ENCODE measurements at regions not wholly inside any gene's neighbourhood (a gene's known extent, or its start where the extent isn't known, plus 50 kb on each side); places are given as distances from the start of the nearest gene placed in this dataset.

DNA sequence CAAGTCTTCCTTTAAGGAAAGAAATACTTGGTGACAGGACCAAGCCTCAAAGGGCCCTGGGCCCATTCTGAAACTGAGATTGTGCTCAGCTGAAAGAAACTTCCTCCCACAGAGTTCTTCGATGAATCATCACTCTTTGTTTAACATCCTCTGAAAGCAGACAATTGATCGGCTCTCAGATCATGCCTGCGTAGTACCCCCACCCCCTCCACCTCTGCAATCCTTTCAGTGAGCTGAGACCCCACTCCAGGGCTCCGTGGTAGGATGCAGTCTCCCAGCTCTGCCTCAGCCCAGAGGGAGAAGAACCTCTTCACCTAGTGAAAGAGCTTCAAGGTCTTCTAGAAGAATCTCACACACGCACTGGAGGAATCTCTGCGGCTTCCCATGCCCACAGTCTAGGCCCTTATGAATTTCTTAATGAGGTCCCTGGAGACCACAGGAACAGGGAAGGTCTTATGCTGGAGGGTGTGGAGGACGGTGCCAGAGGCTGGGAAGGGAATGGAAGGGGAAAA is 104.9 kb upstream of the SOD1 start:
- no TSS peak for BruUV-seq (replicated peaks)

More for the DNA sequence above, 104.9 kb upstream of the SOD1 start:
- intact Hi-C loops (cut with micrococcal nuclease) (no loop called here), in situ Hi-C loops (cut with MboI) (no loop called here)
- ATAC-seq (no peak), DNase-seq (ENCODE audit: extremely low read depth in 1 of 4, low spot score in 3 of 4) (no peak), FAIRE-seq (no peak)
- WGBS (ENCODE audit: insufficient coverage, low coverage, missing lambda C conversion rate) = 0% methylated on average over 7 of the region's 7 CpGs
- H3K9ac ChIP-seq (ENCODE audit: insufficient read depth in 1 of 2, low read depth in 2 of 2, low read length in 2 of 2) = no peak overlapping the region
- H3K27me3 ChIP-seq (ENCODE audit: control insufficient read depth in 2 of 2, insufficient read depth in 2 of 2, low read length in 2 of 2) = peaks cover 3 to 40% of the 10 kb centered on the region in 2 experiments
- H3K4me1 ChIP-seq (replicated peaks in 1 of 2; ENCODE audit: control insufficient read depth in 2 of 2, insufficient read depth in 2 of 2, low read length in 2 of 2) = peaks cover 0 to 5% of the 10 kb centered on the region in 2 experiments; a peak in 1 of 5 replicates
- H3K9me3 ChIP-seq (replicated peaks; ENCODE audit: control insufficient read depth, insufficient read depth, low read depth, low read length) = no peaks in the 10 kb centered on the region
- no peak overlapping the region for H2AFZ ChIP-seq (ENCODE audit: low read depth, low read length)
- H3K4me2 ChIP-seq (ENCODE audit: insufficient read depth, low read length) = no peak overlapping the region
- no peaks in the 10 kb centered on the region for H3K9me1 ChIP-seq (ENCODE audit: control insufficient read depth, insufficient read depth, low read length)
- ChIA-PET POLR2A (no interaction called here), CTCF (ENCODE audit: low intra/inter-chr PET ratio) (no interaction called here)
- no peaks in the 10 kb centered on the region for H3K79me2 ChIP-seq (ENCODE audit: control insufficient read depth, insufficient read depth, low read length)
- no peaks in the 10 kb centered on the region for H4K20me1 ChIP-seq (replicated peaks; ENCODE audit: control insufficient read depth, insufficient read depth, low read length)
- TF ChIP-seq U2AF2 (optimal IDR thresholded peaks at IDR 0.05; ENCODE audit: low read depth, low read length) = no peak
- no peak for TF ChIP-seq RNF2 (IDR thresholded peaks at IDR 0.05)
- no peak for TF ChIP-seq CXXC5 (CRISPR knock-in tag; IDR thresholded peaks at IDR 0.05)
- TF ChIP-seq EHMT2 (IDR thresholded peaks at IDR 0.05) = no peak
- TF ChIP-seq RFX7 (CRISPR knock-in tag; IDR thresholded peaks at IDR 0.05) = no peak
- TF ChIP-seq ZNF695 (CRISPR knock-in tag; IDR thresholded peaks at IDR 0.05) = no peak
- TF ChIP-seq ZMIZ1 (IDR thresholded peaks at IDR 0.05; ENCODE audit: low read depth in 2 of 2, low read length in 2 of 2) = no peak
- TF ChIP-seq, protein P1, sequence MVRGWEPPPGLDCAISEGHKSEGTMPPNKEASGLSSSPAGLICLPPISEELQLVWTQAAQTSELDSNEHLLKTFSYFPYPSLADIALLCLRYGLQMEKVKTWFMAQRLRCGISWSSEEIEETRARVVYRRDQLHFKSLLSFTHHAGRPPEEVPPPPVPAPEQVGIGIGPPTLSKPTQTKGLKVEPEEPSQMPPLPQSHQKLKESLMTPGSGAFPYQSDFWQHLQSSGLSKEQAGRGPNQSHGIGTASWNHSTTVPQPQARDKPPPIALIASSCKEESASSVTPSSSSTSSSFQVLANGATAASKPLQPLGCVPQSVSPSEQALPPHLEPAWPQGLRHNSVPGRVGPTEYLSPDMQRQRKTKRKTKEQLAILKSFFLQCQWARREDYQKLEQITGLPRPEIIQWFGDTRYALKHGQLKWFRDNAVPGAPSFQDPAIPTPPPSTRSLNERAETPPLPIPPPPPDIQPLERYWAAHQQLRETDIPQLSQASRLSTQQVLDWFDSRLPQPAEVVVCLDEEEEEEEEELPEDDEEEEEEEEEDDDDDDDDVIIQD (CRISPR knock-in tag; IDR thresholded peaks at IDR 0.05) = no peak
- no peak for TF ChIP-seq ERF (CRISPR knock-in tag; IDR thresholded peaks at IDR 0.05)
- no peak for TF ChIP-seq SUPT5H (IDR thresholded peaks at IDR 0.05)
- no peak for TF ChIP-seq GTF2E2 (tag; IDR thresholded peaks at IDR 0.05)
- no peak for TF ChIP-seq NCOA4 (IDR thresholded peaks at IDR 0.05; ENCODE audit: partially characterized antibody)
- no peak for TF ChIP-seq BCL6 (CRISPR knock-in tag; IDR thresholded peaks at IDR 0.05)
- H3K4me3 ChIP-seq = no peak overlapping the region
- H3K36me3 ChIP-seq (ENCODE audit: control insufficient read depth, insufficient read depth, low read length) = no peaks in the 10 kb centered on the region
- H3K27ac ChIP-seq (ENCODE audit: extremely low read depth, low read depth, low read length) = no peak overlapping the region
